Mesenchymal stem cell (in vitro differentiated cells and primary cell): ENCODE measurements at regions not wholly inside any gene's neighbourhood (a gene's known extent, or its start where the extent isn't known, plus 50 kb on each side); places are given as distances from the start of the nearest gene placed in this dataset.

Source experiments
- DNase-seq: peaks from one replicate; pipeline ENCODE4 v3.0.0-alpha.2; 2013
- H2AFZ ChIP-seq: one replicate; pipeline ENCODE4 v1.6.1; 2013; ENCODE audit warnings: low read depth, mild to moderate bottlenecking, control low read depth, inconsistent platforms, low read length, moderate library complexity
- H2AK5ac ChIP-seq: 2 replicates; pipeline ENCODE4 v1.6.1; 2013; ENCODE audit warnings: low read length, moderate library complexity, mild to moderate bottlenecking, inconsistent platforms; ENCODE audit not compliant: severe bottlenecking
- H2BK120ac ChIP-seq: one replicate; pipeline ENCODE4 v1.6.1; 2013; ENCODE audit warnings: low read depth, mild to moderate bottlenecking, inconsistent platforms, low read length, moderate library complexity
- H2BK12ac ChIP-seq, 2 experiments: one replicate each; pipeline ENCODE4 v1.6.1; 2013; ENCODE audit warnings: inconsistent platforms in 2 of 2, low read length in 2 of 2, mild to moderate bottlenecking in 2 of 2, moderate library complexity in 2 of 2, control low read depth in 1 of 2
- H2BK15ac ChIP-seq: one replicate; pipeline ENCODE4 v1.6.1; 2013; ENCODE audit warnings: mild to moderate bottlenecking, low read depth, inconsistent platforms; ENCODE audit not compliant: poor library complexity, severe bottlenecking
- H2BK5ac ChIP-seq: 2 replicates; pipeline ENCODE4 v1.6.1; 2013; ENCODE audit warnings: low read depth, mild to moderate bottlenecking, low read length, control low read depth, inconsistent platforms; ENCODE audit not compliant: poor library complexity, severe bottlenecking
- H3K14ac ChIP-seq, 2 experiments: one replicate each; pipeline ENCODE4 v1.6.1; 2013; ENCODE audit warnings: inconsistent platforms in 2 of 2, low read length in 2 of 2, control low read depth in 1 of 2, mild to moderate bottlenecking in 1 of 2, moderate library complexity in 1 of 2
- H3K18ac ChIP-seq, 2 experiments: one replicate each; pipeline ENCODE4 v1.6.1; 2013; ENCODE audit warnings: inconsistent platforms in 2 of 2, low read length in 2 of 2, control low read depth in 1 of 2, low read depth in 1 of 2, mild to moderate bottlenecking in 1 of 2
- H3K23ac ChIP-seq, 2 experiments: one replicate each; pipeline ENCODE4 v1.6.1; 2013; ENCODE audit warnings: inconsistent platforms in 2 of 2, low read length in 2 of 2, mild to moderate bottlenecking in 2 of 2, moderate library complexity in 2 of 2, control low read depth in 1 of 2
- H3K27ac ChIP-seq: 2 replicates; pipeline ENCODE4 v1.5.1; 2013; ENCODE audit warnings: mild to moderate bottlenecking, moderate library complexity, low read length, control low read depth, inconsistent platforms; ENCODE audit not compliant: poor library complexity, severe bottlenecking
- H3K27me3 ChIP-seq, 2 experiments: 2 replicates each; pipeline versions ENCODE4 v1.6.1 to v1.7.0; 2013; ENCODE audit warnings: low read length in 2 of 2, mild to moderate bottlenecking in 2 of 2, moderate library complexity in 2 of 2, control low read depth in 1 of 2, inconsistent platforms in 1 of 2; ENCODE audit not compliant: control insufficient read depth in 1 of 2, insufficient read depth in 1 of 2
- H3K36me3 ChIP-seq, 2 experiments: 2 replicates each; pipeline versions ENCODE4 v1.6.1 to v1.7.0; 2013; ENCODE audit warnings: low read length in 2 of 2, control low read depth in 1 of 2, inconsistent platforms in 1 of 2, low read depth in 1 of 2, mild to moderate bottlenecking in 1 of 2; ENCODE audit not compliant: insufficient read depth in 2 of 2, control insufficient read depth in 1 of 2
- H3K4ac ChIP-seq, 2 experiments: one replicate each; pipeline ENCODE4 v1.6.1; 2013; ENCODE audit warnings: inconsistent platforms in 2 of 2, low read length in 2 of 2, mild to moderate bottlenecking in 2 of 2, moderate library complexity in 2 of 2, control low read depth in 1 of 2, low read depth in 1 of 2
- H3K4me1 ChIP-seq: 2 replicates; pipeline ENCODE4 v1.6.1; 2013; ENCODE audit warnings: low read depth, low read length, control low read depth; ENCODE audit not compliant: control insufficient read depth, insufficient read depth
- H3K4me2 ChIP-seq: 2 replicates; pipeline ENCODE4 v1.6.1; 2013; ENCODE audit warnings: low read length, mild to moderate bottlenecking, inconsistent platforms; ENCODE audit not compliant: poor library complexity, severe bottlenecking
- H3K4me3 ChIP-seq, 2 experiments: 2 replicates each; pipeline versions ENCODE4 v1.5.1 to v1.7.0; 2013; ENCODE audit warnings: low read length in 2 of 2, mild to moderate bottlenecking in 2 of 2, control low read depth in 1 of 2, low read depth in 1 of 2; ENCODE audit not compliant: insufficient read depth in 1 of 2
- H3K79me1 ChIP-seq: replicated peaks from 2 replicates; pipeline ENCODE4 v1.6.1; 2013; ENCODE audit warnings: mild to moderate bottlenecking, control low read depth, low read length, inconsistent platforms; ENCODE audit not compliant: poor library complexity, severe bottlenecking
- H3K9ac ChIP-seq: 2 replicates; pipeline ENCODE4 v1.7.0; 2013; ENCODE audit warnings: mild to moderate bottlenecking, low read length, moderate library complexity
- H3K9me3 ChIP-seq: 2 replicates; pipeline ENCODE4 v1.7.0; 2013; ENCODE audit warnings: mild to moderate bottlenecking, low read length; ENCODE audit not compliant: control insufficient read depth
- H4K8ac ChIP-seq: one replicate; pipeline ENCODE4 v1.6.1; 2013; ENCODE audit warnings: inconsistent platforms, mild to moderate bottlenecking, low read length, moderate library complexity
- H4K91ac ChIP-seq: one replicate; pipeline ENCODE4 v1.6.1; 2013; ENCODE audit warnings: mild to moderate bottlenecking, low read length, inconsistent platforms
- WGBS: methylation state at CpG from one replicate; pipeline ENCODE4 v1.1.7; 2013; ENCODE audit warnings: mixed read lengths; 5-methylcytosine and 5-hydroxymethylcytosine counted together

- no peak overlapping the region for H3K18ac ChIP-seq
- H3K79me1 ChIP-seq, result no peaks in the 10 kb centered on the region
- H3K4ac ChIP-seq, result no peak overlapping the region
- no peak overlapping the region for H3K27ac ChIP-seq
- H2BK120ac ChIP-seq, result no peak overlapping the region
- no peak overlapping the region for H3K14ac ChIP-seq
- peaks cover 0 to 22% of the 10 kb centered on the region in 2 experiments for H3K27me3 ChIP-seq
- H3K9ac ChIP-seq, result no peak overlapping the region
- H4K8ac ChIP-seq, result no peak overlapping the region
- peaks cover 0 to 2% of the 10 kb centered on the region in 2 experiments for H3K36me3 ChIP-seq
- no peak for DNase-seq
- H2AK5ac ChIP-seq, result no peak overlapping the region
- H2BK5ac ChIP-seq, result no peak overlapping the region
- H3K9me3 ChIP-seq, result no peaks in the 10 kb centered on the region
- H2AFZ ChIP-seq, result no peak overlapping the region
- H2BK15ac ChIP-seq, result no peak overlapping the region
- peaks cover 1% of the 10 kb centered on the region for H3K4me1 ChIP-seq
- no peak overlapping the region for H3K4me3 ChIP-seq
- WGBS, result 0% methylated on average over 1 of the region's 1 CpG
- H4K91ac ChIP-seq, result no peak overlapping the region
- no peak overlapping the region for H3K4me2 ChIP-seq
- H2BK12ac ChIP-seq, result no peak overlapping the region
- no peak overlapping the region for H3K23ac ChIP-seq
These were observed 112.0 kb downstream of the RBFOX3 start for GRCh38 chr17:79498854-79499253.

GRCh38 chr17:79497777-79498348, 113.0 kb downstream of the RBFOX3 start:
- WGBS, result 85% methylated on average over 4 of the region's 4 CpGs
- Histone ChIP-seq H3K4me3 (no peak overlapping the region), H3K4me1 (no peaks in the 10 kb centered on the region), H3K36me3 (no peaks in the 10 kb centered on the region), H3K27ac (no peak overlapping the region), H3K79me1 (no peaks in the 10 kb centered on the region), H2AFZ (no peak overlapping the region), H2BK15ac (no peak overlapping the region), H3K4me2 (no peak overlapping the region), H3K27me3 (peaks cover 0 to 22% of the 10 kb centered on the region in 2 experiments), H2BK12ac (no peak overlapping the region), H4K8ac (no peak overlapping the region), H2BK5ac (no peak overlapping the region), H4K91ac (no peak overlapping the region), H3K23ac (no peak overlapping the region), H2AK5ac (no peak overlapping the region), H3K9ac (no peak overlapping the region), H3K4ac (no peak overlapping the region), H3K14ac (no peak overlapping the region), H3K18ac (no peak overlapping the region), H3K9me3 (peaks cover 2% of the 10 kb centered on the region), H2BK120ac (no peak overlapping the region)
- no peak for DNase-seq

GRCh38 chr17:79496422-79497005, 114.3 kb downstream of the RBFOX3 start:
- Histone ChIP-seq H3K79me1 (no peaks in the 10 kb centered on the region), H4K91ac (no peak overlapping the region), H3K27ac (no peak overlapping the region), H4K8ac (no peak overlapping the region), H3K4me1 (no peaks in the 10 kb centered on the region), H3K23ac (no peak overlapping the region), H2BK5ac (no peak overlapping the region), H2BK12ac (no peak overlapping the region), H2BK15ac (no peak overlapping the region), H3K36me3 (no peaks in the 10 kb centered on the region), H3K4me2 (no peak overlapping the region), H3K14ac (no peak overlapping the region), H3K9ac (no peak overlapping the region), H3K4me3 (no peak overlapping the region), H2AFZ (no peak overlapping the region), H3K18ac (no peak overlapping the region), H2BK120ac (no peak overlapping the region), H3K4ac (no peak overlapping the region), H3K9me3 (peaks cover 3% of the 10 kb centered on the region), H2AK5ac (no peak overlapping the region), H3K27me3 (peaks cover 0 to 18% of the 10 kb centered on the region in 2 experiments)
- WGBS, result 67% methylated on average over 13 of the region's 13 CpGs
- DNase-seq, result no peak

GRCh38 chr17:79495665-79496064, 115.2 kb downstream of the RBFOX3 start:
- Histone ChIP-seq H3K9me3 (peaks cover 3% of the 10 kb centered on the region), H2BK5ac (no peak overlapping the region), H2AFZ (no peak overlapping the region), H2BK12ac (no peak overlapping the region), H3K36me3 (no peaks in the 10 kb centered on the region), H2BK120ac (no peak overlapping the region), H3K14ac (no peak overlapping the region), H3K23ac (no peak overlapping the region), H2AK5ac (no peak overlapping the region), H4K8ac (no peak overlapping the region), H3K4me1 (no peaks in the 10 kb centered on the region), H3K79me1 (no peaks in the 10 kb centered on the region), H3K9ac (no peak overlapping the region), H3K4ac (no peak overlapping the region), H3K27me3 (peaks cover 0 to 11% of the 10 kb centered on the region in 2 experiments), H3K4me2 (no peak overlapping the region), H3K4me3 (no peak overlapping the region), H2BK15ac (no peak overlapping the region), H3K18ac (no peak overlapping the region), H4K91ac (no peak overlapping the region), H3K27ac (no peak overlapping the region)
- no peak for DNase-seq
- 88% methylated on average over 11 of the region's 11 CpGs for WGBS
